ENCODE measurements at regions not wholly inside any gene's neighbourhood (a gene's known extent, or its start where the extent isn't known, plus 50 kb on each side); places are given as distances from the start of the nearest gene placed in this dataset.

- no peak for DNase-seq (ENCODE audit: low read depth in 4 of 4, low spot score in 1 of 4)
Measured at GRCh38 chr13:89763005-89763404, 1584.5 kb upstream of the MIR17HG start.

GRCh38 chr13:89783221-89783755, 1564.2 kb upstream of the MIR17HG start:
- no peak for DNase-seq (ENCODE audit: low read depth in 4 of 4, low spot score in 1 of 4)

- no peak for DNase-seq (ENCODE audit: low read depth in 4 of 4, low spot score in 1 of 4)
Measured at GRCh38 chr13:89784161-89784809, 1563.2 kb upstream of the MIR17HG start.

GRCh38 chr13:89786531-89786930, 1561.0 kb upstream of the MIR17HG start:
- no peak for DNase-seq (ENCODE audit: low read depth in 4 of 4, low spot score in 1 of 4)

- DNase-seq (ENCODE audit: low read depth in 4 of 4, low spot score in 1 of 4), result no peak
Measured at GRCh38 chr13:89790696-89791095, 1556.8 kb upstream of the MIR17HG start.

GRCh38 chr13:89791971-89792630, 1555.4 kb upstream of the MIR17HG start:
- DNase-seq (ENCODE audit: low read depth in 4 of 4, low spot score in 1 of 4), result no peak

- DNase-seq (ENCODE audit: low read depth in 4 of 4, low spot score in 1 of 4), result no peak
Measured at GRCh38 chr13:89796196-89796595, 1551.3 kb upstream of the MIR17HG start.

GRCh38 chr13:89803839-89804238, 1543.6 kb upstream of the MIR17HG start:
- no peak for DNase-seq (ENCODE audit: low read depth in 4 of 4, low spot score in 1 of 4)

- no peak for DNase-seq (ENCODE audit: low read depth in 4 of 4, low spot score in 1 of 4)
Measured at GRCh38 chr13:89806594-89806993, 1540.9 kb upstream of the MIR17HG start.

- no peak for DNase-seq (ENCODE audit: low read depth in 4 of 4, low spot score in 1 of 4)
Measured at GRCh38 chr13:89812856-89813255, 1534.6 kb upstream of the MIR17HG start.

GRCh38 chr13:89816404-89816803, 1531.1 kb upstream of the MIR17HG start:
- no peak for DNase-seq (ENCODE audit: low read depth in 4 of 4, low spot score in 1 of 4)

- no peak for DNase-seq (ENCODE audit: low read depth in 4 of 4, low spot score in 1 of 4)
Measured at GRCh38 chr13:89822467-89822866, 1525.0 kb upstream of the MIR17HG start.

GRCh38 chr13:89827552-89827951, 1519.9 kb upstream of the MIR17HG start:
- DNase-seq (ENCODE audit: low read depth in 4 of 4, low spot score in 1 of 4), result no peak

GRCh38 chr13:89828506-89828905, 1519.0 kb upstream of the MIR17HG start:
- no peak for DNase-seq (ENCODE audit: low read depth in 4 of 4, low spot score in 1 of 4)

GRCh38 chr13:89831157-89831556, 1516.3 kb upstream of the MIR17HG start:
- DNase-seq (ENCODE audit: low read depth in 4 of 4, low spot score in 1 of 4), result no peak

- DNase-seq (ENCODE audit: low read depth in 4 of 4, low spot score in 1 of 4), result no peak
Measured at GRCh38 chr13:89832827-89833226, 1514.7 kb upstream of the MIR17HG start.

GRCh38 chr13:89843621-89844020, 1503.9 kb upstream of the MIR17HG start:
- no peak for DNase-seq (ENCODE audit: low read depth in 4 of 4, low spot score in 1 of 4)

GRCh38 chr13:89845874-89846273, 1501.6 kb upstream of the MIR17HG start:
- no peak for DNase-seq (ENCODE audit: low read depth in 4 of 4, low spot score in 1 of 4)

GRCh38 chr13:89846926-89847585, 1500.4 kb upstream of the MIR17HG start:
- DNase-seq (ENCODE audit: low read depth in 4 of 4, low spot score in 1 of 4), result no peak

- no peak for DNase-seq (ENCODE audit: low read depth in 4 of 4, low spot score in 1 of 4)
Measured at GRCh38 chr13:89852570-89852969, 1494.9 kb upstream of the MIR17HG start.

GRCh38 chr13:89856512-89856911, 1491.0 kb upstream of the MIR17HG start:
- DNase-seq (ENCODE audit: low read depth in 4 of 4, low spot score in 1 of 4), result no peak

GRCh38 chr13:89857502-89857901, 1490.0 kb upstream of the MIR17HG start:
- no peak for DNase-seq (ENCODE audit: low read depth in 4 of 4, low spot score in 1 of 4)
